Heart right ventricle (tissue), 16 donors: ENCODE measurements at regions not wholly inside any gene's neighbourhood (a gene's known extent, or its start where the extent isn't known, plus 50 kb on each side); places are given as distances from the start of the nearest gene placed in this dataset.
"Not testable (repeated sequence)": the region's sequence is repeated elsewhere in the genome, so short reads cannot be mapped to it uniquely, and the experiment has no call there.

ENCODE experiments used
- ATAC-seq, 8 donors: fragments of 200-7000 bp; cut with Tn5 transposase; one replicate each; pipeline ENCODE4 v1.9.1; 2020; ENCODE audit warnings: mild to moderate bottlenecking in 8 of 8, moderate library complexity in 8 of 8, moderate number of reproducible peaks in 1 of 8
- DNase-seq, 2 donors: peaks; one replicate each; pipeline ENCODE4 v3.0.0-alpha.2; 2020
- H3K27ac ChIP-seq, 10 donors: fragments of 200-600 bp; sonication (generic) in 2 of 10; one replicate each; pipeline versions ENCODE4 v1.5.0 to v1.8.0; 2020 to 2022; ENCODE audit warnings: mild to moderate bottlenecking in 3 of 10
- H3K27me3 ChIP-seq, 7 donors: fragments of 200-600 bp; one replicate each; pipeline ENCODE4 v1.8.0; 2021 to 2022; ENCODE audit warnings: mild to moderate bottlenecking in 2 of 7
- H3K36me3 ChIP-seq, 9 donors: fragments of 200-600 bp; sonication (generic) in 1 of 9; one replicate each; pipeline versions ENCODE4 v1.5.0 to v1.8.0; 2020 to 2022; ENCODE audit warnings: mild to moderate bottlenecking in 2 of 9
- H3K4me1 ChIP-seq, 9 donors: fragments of 200-600 bp; sonication (generic) in 1 of 9; one replicate each; pipeline versions ENCODE4 v1.5.0 to v1.8.0; 2020 to 2022; ENCODE audit warnings: mild to moderate bottlenecking in 4 of 9
- H3K4me3 ChIP-seq, 10 donors: fragments of 200-600 bp; sonication (generic) in 2 of 10; one replicate each; pipeline versions ENCODE4 v1.5.0 to v1.8.0; 2020 to 2022; ENCODE audit warnings: mild to moderate bottlenecking in 7 of 10, moderate library complexity in 2 of 10
- H3K9me3 ChIP-seq, 11 donors: fragments of 200-600 bp in 10 of 11; sonication (generic) in 2 of 11; one replicate each; pipeline versions ENCODE4 v1.5.0 to v1.8.0; 2013 to 2022; ENCODE audit warnings: mild to moderate bottlenecking in 2 of 11, control low read depth in 1 of 11, moderate library complexity in 1 of 11
- CTCF ChIP-seq, 9 donors: fragments of 200-600 bp; sonication (generic) in 2 of 9; IDR thresholded peaks; one replicate each; pipeline versions ENCODE4 v1.5.0 to v1.8.0; 2021 to 2022; ENCODE audit warnings: antibody characterized with exemption in 9 of 9, mild to moderate bottlenecking in 5 of 9, moderate library complexity in 1 of 9
- WGBS, 2 donors: extraction: QIAGEN DNeasy Blood & Tissue Kit; methylation state at CpG; one replicate each; pipeline ENCODE4 v1.1.7; 2013; ENCODE audit warnings: inconsistent platforms in 1 of 2; 5-methylcytosine and 5-hydroxymethylcytosine counted together
- intact Hi-C, 10 donors: fragments of 100-400 bp; cut with DNase I; formaldehyde crosslinking; loops; one replicate each; pipeline versions ENCODE4 v1.11.1 to v1.14.2; 2022
- donor health status: Arrhythmogenic right ventricular cardiomyopathy.
- donor health status: ischemic (EF 13 %, LVEDD 7.1; RV severe dilation, severe dysfunction).
- donor health status: healthy with polysubstance abuse.
- donor health status: DM: no; HTN: yes; CAD: no.
- donor health status: DM: no; HTN: no; CAD: no.
- donor health status: ischemic (EF 25% LVEDD 6.9; RV normal size, moderate dysfunction).
- donor health status: ischemic (EF 25% LVEDD 5.7; RV mildly dilated, moderate dysfunction).
- donor health status: healthy.
- donor health status: DM: yes; HTN: yes; CAD: no.
- donor health status: Ischemic cardiomyopathy.
- donor health status: ischemic (EF 35%, LVEDD 5.7; RV mildly dilated, moderate dysfunction).
- donor health status: nonischemic (EF 11% LVEDD 7.7; RV severe dilation, severe dysfunction).
- donor health status: DM: yes; HTN: yes; CAD: no.
- donor health status: PGD.
- donor health status: ischemic (EF 29% LVEDD 5.4; RV normal size, mild dysfunction).
- donor health status: nonischemic (EF 23%, LVEDD 6.1; RV moderate dilation, normal function).

GRCh38 chrX:129346574-129346973 is 176.7 kb downstream of the SMARCA1 start:
- Histone ChIP-seq H3K9me3 (peaks cover 0 to 22% (median 0%) of the 10 kb centered on the region in 11 donors), H3K4me1 (no peaks in the 10 kb centered on the region), H3K27me3 (no peaks in the 10 kb centered on the region), H3K36me3 (no peaks in the 10 kb centered on the region), H3K27ac (no peak overlapping the region), H3K4me3 (no peak overlapping the region)
- DNase-seq (no peak), ATAC-seq (no peak)
- intact Hi-C loops = no loop called here
- no peak for TF ChIP-seq CTCF (IDR thresholded peaks at IDR 0.05)
- WGBS, 2 donors = 64 to 99% methylated on average over 3 of the region's 3 CpGs

GRCh38 chrX:129337264-129337663 is 186.0 kb downstream of the SMARCA1 start:
- ATAC-seq, H3K27ac ChIP-seq, H3K4me3 ChIP-seq, H3K27me3 ChIP-seq, intact Hi-C loops, H3K36me3 ChIP-seq, DNase-seq, H3K4me1 ChIP-seq: not testable (repeated sequence)
- H3K9me3 ChIP-seq = peaks cover 0 to 28% (median 0%) of the 10 kb centered on the region in 11 donors
- WGBS, 2 donors = 43 to 78% methylated on average over 9 to 16 of the region's 16 CpGs

- DNase-seq = no peak
- Histone ChIP-seq H3K27ac (no peak overlapping the region), H3K9me3 (no peaks in the 10 kb centered on the region), H3K27me3 (no peaks in the 10 kb centered on the region), H3K4me3 (no peak overlapping the region), H3K4me1 (no peaks in the 10 kb centered on the region), H3K36me3 (no peaks in the 10 kb centered on the region)
- TF ChIP-seq CTCF (IDR thresholded peaks at IDR 0.05) = no peak
- ATAC-seq = no peak
- WGBS, 2 donors = 80 to 81% methylated on average over 3 of the region's 3 CpGs
- intact Hi-C loops = no loop called here
Observed at GRCh38 chrX:129323115-129323514, 200.2 kb downstream of the SMARCA1 start.

- DNase-seq = no peak
- WGBS, 2 donors = 60 to 71% methylated on average over 1 of the region's 1 CpG
Observed at GRCh38 chrX:129318375-129318774, 204.9 kb downstream of the SMARCA1 start.

GRCh38 chrX:129316461-129316860 is 206.8 kb downstream of the SMARCA1 start:
- no peaks in the 10 kb centered on the region for H3K36me3 ChIP-seq
- H3K4me3 ChIP-seq = no peak overlapping the region
- WGBS, 2 donors = 92 to 100% methylated on average over 2 of the region's 2 CpGs
- no peak for DNase-seq
- intact Hi-C loops = no loop called here
- H3K27ac ChIP-seq = no peak overlapping the region
- TF ChIP-seq CTCF (IDR thresholded peaks at IDR 0.05) = no peak
- no peaks in the 10 kb centered on the region for H3K9me3 ChIP-seq
- ATAC-seq = no peak
- no peaks in the 10 kb centered on the region for H3K27me3 ChIP-seq
- no peaks in the 10 kb centered on the region for H3K4me1 ChIP-seq

More at GRCh38 chrX:129318375-129318774, 204.9 kb downstream of the SMARCA1 start:
- intact Hi-C loops = no loop called here
- Histone ChIP-seq H3K27ac (no peak overlapping the region), H3K4me3 (no peak overlapping the region), H3K27me3 (no peaks in the 10 kb centered on the region), H3K36me3 (no peaks in the 10 kb centered on the region), H3K4me1 (no peaks in the 10 kb centered on the region), H3K9me3 (no peaks in the 10 kb centered on the region)
- no peak for ATAC-seq
- peak in 1 of 9 donors; percentile 33 for TF ChIP-seq CTCF (IDR thresholded peaks at IDR 0.05)
